GM12878 (cell line): ENCODE measurements at regions not wholly inside any gene's neighbourhood (a gene's known extent, or its start where the extent isn't known, plus 50 kb on each side); places are given as distances from the start of the nearest gene placed in this dataset.

ENCODE experiments used
- ATAC-seq: fragments of 200-7000 bp; cut with Tn5 transposase; 3 replicates; pipeline ENCODE4 v1.9.1; 2020; ENCODE audit warnings: mild to moderate bottlenecking, moderate library complexity
- BruUV-seq: library from RNA; stranded (reverse); fragments of 400-500 nt; replicated peaks from 2 replicates; lab custom pipeline; 2021; lab: Mats Ljungman, UMichigan
- CTCF ChIA-PET: fragments of 300-600 bp; sonication (Branson Sonifier 250); formaldehyde crosslinking; extraction: SDS; loops from one replicate; lab custom pipeline; 2021; ENCODE audit warnings: inconsistent platforms; lab: Yijun Ruan, JAX
- POLR2A ChIA-PET: fragments of 350-600 bp; formaldehyde crosslinking; extraction: SDS; loops from one replicate; lab custom pipeline; 2021; ENCODE audit warnings: inconsistent platforms; lab: Charles Lee
- RAD21 ChIA-PET: fragments of 300-600 bp; sonication (Branson Sonifier 250); formaldehyde crosslinking; loops from one replicate; lab custom pipeline; 2023; ENCODE audit warnings: antibody characterized with exemption; ENCODE audit not compliant: unreplicated experiment; lab: Charles Lee
- SMC1A ChIA-PET: fragments of 300-600 bp; sonication (Branson Sonifier 250); formaldehyde crosslinking; loops from one replicate; lab custom pipeline; 2023; ENCODE audit not compliant: unreplicated experiment, uncharacterized antibody; lab: Charles Lee
- DNase-seq: peaks from one replicate; pipeline ENCODE4 v3.0.0-alpha.2; 2011; ENCODE audit warnings: low read depth, low spot score
- FAIRE-seq: peaks from 3 replicates; lab custom pipeline; 2011; peaks lifted over from hg19 to GRCh38; lab: Jason Lieb, UNC
- H2AFZ ChIP-seq: 2 replicates; pipeline ENCODE4 v1.6.0; 2011; ENCODE audit warnings: low read depth, low read length, control low read depth; ENCODE audit not compliant: control insufficient read depth
- H3K27ac ChIP-seq: 2 replicates; pipeline ENCODE4 v1.5.1; 2011; ENCODE audit warnings: control low read depth; ENCODE audit not compliant: control insufficient read depth, insufficient read depth
- H3K27me3 ChIP-seq, 2 experiments: replicated peaks in 1 of 2; 2 replicates each; pipeline versions ENCODE4 v1.6.0 to v1.6.1; 2011; ENCODE audit warnings: low read length in 1 of 2; ENCODE audit not compliant: control insufficient read depth in 2 of 2, insufficient read depth in 2 of 2
- H3K36me3 ChIP-seq, 2 experiments: 2 replicates each; pipeline ENCODE4 v1.5.1; 2011; ENCODE audit warnings: low read length in 1 of 2; ENCODE audit not compliant: control insufficient read depth in 2 of 2, insufficient read depth in 2 of 2
- H3K4me1 ChIP-seq: 2 replicates; pipeline ENCODE4 v1.6.1; 2011; ENCODE audit warnings: mild to moderate bottlenecking, low read length, moderate library complexity, mixed read lengths; ENCODE audit not compliant: control insufficient read depth, insufficient read depth
- H3K4me2 ChIP-seq: 2 replicates; pipeline ENCODE4 v1.6.0; 2011; ENCODE audit warnings: control low read depth; ENCODE audit not compliant: control insufficient read depth, insufficient read depth
- H3K4me3 ChIP-seq: fragments of 200-600 bp; sonication (generic); 2 replicates; pipeline ENCODE4 v1.5.1; 2016
- H3K79me2 ChIP-seq: 2 replicates; pipeline ENCODE4 v1.6.0; 2011; ENCODE audit warnings: low read length; ENCODE audit not compliant: control insufficient read depth, insufficient read depth
- H3K9ac ChIP-seq: 2 replicates; pipeline ENCODE4 v1.8.0; 2011; ENCODE audit warnings: low read length, control low read depth, mixed read lengths; ENCODE audit not compliant: control insufficient read depth, insufficient read depth
- H3K9me3 ChIP-seq: replicated peaks from 3 replicates; pipeline ENCODE4 v1.5.1; 2011; ENCODE audit warnings: mild to moderate bottlenecking, low read length; ENCODE audit not compliant: control insufficient read depth, insufficient read depth
- H4K20me1 ChIP-seq: 2 replicates; pipeline ENCODE4 v1.6.0; 2011; ENCODE audit not compliant: control insufficient read depth, insufficient read depth
- CTCF ChIP-seq, 3 experiments: IDR thresholded peaks in 2 of 3; conservative IDR thresholded peaks in 1 of 3; 2 replicates each; pipeline ENCODE4 v1.5.1; 2011; ENCODE audit warnings: low read depth in 3 of 3, low read length in 3 of 3, mild to moderate bottlenecking in 3 of 3, control low read depth in 2 of 3, moderate library complexity in 2 of 3, inconsistent platforms in 1 of 3, mixed read lengths in 1 of 3; ENCODE audit not compliant: control insufficient read depth in 2 of 3, insufficient read depth in 1 of 3; ENCODE audit errors: extremely low read depth in 1 of 3
- MEF2A ChIP-seq: IDR thresholded peaks from 2 replicates; pipeline ENCODE4 v1.6.1; 2011; ENCODE audit warnings: low read depth, mild to moderate bottlenecking, low read length, moderate library complexity; ENCODE audit not compliant: insufficient read depth
- MEF2B ChIP-seq: fragments of 450-650 bp; IDR thresholded peaks from 2 replicates; pipeline ENCODE4 v1.6.1; 2018; ENCODE audit warnings: mild to moderate bottlenecking, moderate library complexity; ENCODE audit not compliant: partially characterized antibody, poor library complexity, severe bottlenecking
- NFYA ChIP-seq: IDR thresholded peaks from 2 replicates; pipeline ENCODE4 v1.6.1; 2011; ENCODE audit warnings: low read depth, mild to moderate bottlenecking, low read length, improper control_type of control experiment, borderline replicate concordance
- SMAD5 ChIP-seq: IDR thresholded peaks from 2 replicates; pipeline ENCODE4 v1.6.1; 2016; ENCODE audit warnings: antibody characterized with exemption, low read depth
- SMC3 ChIP-seq: IDR thresholded peaks from 2 replicates; pipeline ENCODE4 v1.6.1; 2011; ENCODE audit warnings: low read length, improper control_type of control experiment, borderline replicate concordance
- ZNF217 ChIP-seq: fragments of 450-650 bp; IDR thresholded peaks from 2 replicates; pipeline ENCODE4 v1.6.1; 2017; ENCODE audit warnings: antibody characterized with exemption, mild to moderate bottlenecking
- WGBS: methylation state at CpG from one replicate; pipeline ENCODE4 v1.1.6; 2016; ENCODE audit warnings: low lambda C conversion rate; ENCODE audit not compliant: insufficient replicate concordance, insufficient coverage; ENCODE audit errors: missing lambda C conversion rate; 5-methylcytosine and 5-hydroxymethylcytosine counted together
- in situ Hi-C: fragments of 300-500 bp; cut with MboI; formaldehyde crosslinking; loops from 9 replicates; pipeline ENCODE4 v1.14.3; 2018; ENCODE audit warnings: mixed read lengths
- intact Hi-C: fragments of 100-400 bp; cut with micrococcal nuclease; formaldehyde crosslinking; loops from one replicate; pipeline ENCODE4 v1.14.2; 2022; ENCODE audit not compliant: unreplicated experiment

- TF ChIP-seq ZNF217 = no peak
- TF ChIP-seq MEF2A = no peak
- no peak for TF ChIP-seq MEF2B
- no peak for TF ChIP-seq SMAD5
- TF ChIP-seq SMC3 = no peak
- TF ChIP-seq, all 136 proteins: peak for 0
Observed at GRCh38 chr6:167442796-167443680, 118.2 kb downstream of the TTLL2 start (continued).

- no peak for FAIRE-seq
- POLR2A ChIA-PET = no interaction called here
- H3K27ac ChIP-seq = no peak overlapping the region
- H3K4me3 ChIP-seq = no peak overlapping the region
- H3K36me3 ChIP-seq = no peaks in the 10 kb centered on the region
- intact Hi-C loops (no loop called here), in situ Hi-C loops (no loop called here)
- no peaks in the 10 kb centered on the region for H3K79me2 ChIP-seq
- no peak overlapping the region for H2AFZ ChIP-seq
- H3K4me1 ChIP-seq = no peaks in the 10 kb centered on the region
- 16% methylated on average over 9 of the region's 9 CpGs for WGBS
- H3K4me2 ChIP-seq = no peak overlapping the region
- H4K20me1 ChIP-seq = no peaks in the 10 kb centered on the region
- CTCF ChIA-PET = interaction anchor here (1.4 kb wide), 1 partner anchor 454 kb away, joined by 3 read pairs; no protein-coding TSS in a partner anchor
- DNase-seq = no peak
- no peak for ATAC-seq
- no TSS peak for BruUV-seq
- RAD21 ChIA-PET = no interaction called here
- TF ChIP-seq CTCF (IDR thresholded peaks at IDR 0.05 in 2 of 3, conservative IDR thresholded peaks at IDR 0.05 in 1 of 3; ENCODE audit: control insufficient read depth in 2 of 3, extremely low read depth in 1 of 3, insufficient read depth in 1 of 3, low read depth in 3 of 3, low read length in 3 of 3) = 0 out of 6 replicates have a peak, but pooled peaks of 1 of the 3 experiments have one; percentile 8
- no peak for TF ChIP-seq NFYA
- TF ChIP-seq, all 136 proteins: peak for 1
- Histone ChIP-seq H3K27me3 (peaks cover 2 to 6% of the 10 kb centered on the region in 2 experiments; a peak in 2 of 4 replicates), H3K9ac (no peak overlapping the region), H3K9me3 (no peaks in the 10 kb centered on the region)
- SMC1A ChIA-PET = interaction anchor here (1.1 kb wide), 1 partner anchor 15 kb away, joined by 3 read pairs; no protein-coding TSS in a partner anchor
Observed at GRCh38 chr6:167444602-167445346, 119.9 kb downstream of the TTLL2 start.
